ENCODE measurements at regions not wholly inside any gene's neighbourhood (a gene's known extent, or its start where the extent isn't known, plus 50 kb on each side); places are given as distances from the start of the nearest gene placed in this dataset.

- TF ChIP-seq MAX (IDR thresholded peaks at IDR 0.05) (no peak), CTCF (IDR thresholded peaks at IDR 0.05; ENCODE audit: low read depth, low read length, missing input control) (no peak), RAD21 (IDR thresholded peaks at IDR 0.05) (no peak), ZBTB33 (IDR thresholded peaks at IDR 0.05) (no peak), JUND (IDR thresholded peaks at IDR 0.05) (no peak), RXRA (IDR thresholded peaks at IDR 0.05) (no peak)
Observed at GRCh38 chr14:103230658-103231334, 103.2 kb upstream of the EIF5 start.

All from liver (tissue), 3 donors.